Epithelial cell of proximal tubule (primary cell): ENCODE measurements at regions not wholly inside any gene's neighbourhood (a gene's known extent, or its start where the extent isn't known, plus 50 kb on each side); places are given as distances from the start of the nearest gene placed in this dataset.

Experiments used
- DNase-seq: peaks from one replicate; pipeline ENCODE4 v3.0.0-alpha.2; 2011; ENCODE audit warnings: low read depth
- H3K4me3 ChIP-seq: 2 replicates; pipeline ENCODE4 v1.5.1; 2011; ENCODE audit warnings: low read depth, mild to moderate bottlenecking, low read length
- TF ChIP-seq, protein P1 (sequence below): conservative IDR thresholded peaks from 2 replicates; pipeline ENCODE4 v1.5.1; 2012; ENCODE audit warnings: low read depth, mild to moderate bottlenecking, low read length

GRCh38 chr1:113194846-113195830 is 122.1 kb downstream of the LRIG2 start:
- no peak overlapping the region for H3K4me3 ChIP-seq

GRCh38 chr1:113197719-113198330 is 124.8 kb downstream of the LRIG2 start:
- TF ChIP-seq, protein P1, sequence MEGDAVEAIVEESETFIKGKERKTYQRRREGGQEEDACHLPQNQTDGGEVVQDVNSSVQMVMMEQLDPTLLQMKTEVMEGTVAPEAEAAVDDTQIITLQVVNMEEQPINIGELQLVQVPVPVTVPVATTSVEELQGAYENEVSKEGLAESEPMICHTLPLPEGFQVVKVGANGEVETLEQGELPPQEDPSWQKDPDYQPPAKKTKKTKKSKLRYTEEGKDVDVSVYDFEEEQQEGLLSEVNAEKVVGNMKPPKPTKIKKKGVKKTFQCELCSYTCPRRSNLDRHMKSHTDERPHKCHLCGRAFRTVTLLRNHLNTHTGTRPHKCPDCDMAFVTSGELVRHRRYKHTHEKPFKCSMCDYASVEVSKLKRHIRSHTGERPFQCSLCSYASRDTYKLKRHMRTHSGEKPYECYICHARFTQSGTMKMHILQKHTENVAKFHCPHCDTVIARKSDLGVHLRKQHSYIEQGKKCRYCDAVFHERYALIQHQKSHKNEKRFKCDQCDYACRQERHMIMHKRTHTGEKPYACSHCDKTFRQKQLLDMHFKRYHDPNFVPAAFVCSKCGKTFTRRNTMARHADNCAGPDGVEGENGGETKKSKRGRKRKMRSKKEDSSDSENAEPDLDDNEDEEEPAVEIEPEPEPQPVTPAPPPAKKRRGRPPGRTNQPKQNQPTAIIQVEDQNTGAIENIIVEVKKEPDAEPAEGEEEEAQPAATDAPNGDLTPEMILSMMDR, result no peak
- H3K4me3 ChIP-seq, result no peak overlapping the region
- DNase-seq, result no peak

More at GRCh38 chr1:113194846-113195830, 122.1 kb downstream of the LRIG2 start:
- TF ChIP-seq, protein P1, result no peak
- no peak for DNase-seq

- no peak for DNase-seq
- no peak overlapping the region for H3K4me3 ChIP-seq
- TF ChIP-seq, protein P1, result no peak
These were observed 125.8 kb downstream of the LRIG2 start for GRCh38 chr1:113198806-113199205.

DNA sequence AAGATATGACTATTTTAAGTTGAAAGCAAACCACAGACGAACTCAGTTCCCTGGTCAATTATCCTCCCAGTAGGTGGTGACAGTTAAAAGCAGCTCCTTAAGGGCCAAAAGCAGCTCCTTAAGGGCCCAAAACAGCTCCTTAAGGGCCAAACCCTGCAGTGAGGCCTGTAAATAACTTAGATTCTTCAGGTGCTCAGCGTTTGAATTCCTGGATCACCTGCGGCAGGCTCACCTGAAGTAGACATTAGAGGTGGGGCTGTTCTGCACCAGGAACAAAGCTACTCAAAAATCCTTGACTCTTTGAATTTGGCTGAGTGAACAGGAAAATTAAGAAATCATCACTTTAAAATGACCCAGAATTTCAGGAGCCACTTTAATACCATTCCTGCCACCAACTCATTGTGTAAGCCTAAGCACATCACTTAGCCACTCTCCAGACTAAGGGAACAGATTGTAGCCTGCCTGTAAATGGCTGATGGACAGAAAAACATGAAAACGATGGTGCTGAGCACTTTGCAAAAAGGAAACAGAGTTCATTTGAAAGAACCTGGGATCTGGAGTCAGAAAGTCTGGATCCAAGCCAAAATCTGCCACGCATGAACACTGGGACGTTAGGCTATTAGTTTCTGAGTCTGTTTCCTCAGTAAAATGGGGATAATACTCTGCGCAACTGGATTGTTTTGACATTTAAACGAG is 126.9 kb downstream of the LRIG2 start:
- TF ChIP-seq, protein P1, result no peak
- no peak for DNase-seq
- H3K4me3 ChIP-seq, result no peak overlapping the region

DNA sequence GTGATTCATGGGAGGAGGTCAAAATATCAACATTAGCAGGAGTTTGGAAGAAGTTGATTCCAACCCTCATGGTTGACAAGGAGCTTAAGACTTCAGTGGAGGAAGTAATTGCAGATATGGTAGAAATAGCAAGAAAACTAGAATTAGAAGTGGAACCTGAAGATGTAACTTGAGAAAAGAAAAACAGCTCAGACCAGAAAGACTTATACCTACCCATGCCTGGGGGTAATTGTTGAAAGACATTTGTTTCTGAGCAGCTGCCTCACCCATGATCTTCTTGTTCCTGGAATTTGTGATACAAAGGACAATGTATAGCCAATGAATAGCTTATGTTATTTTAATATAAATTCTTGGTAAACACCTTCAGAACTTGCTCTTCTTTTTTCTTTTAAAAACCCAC is 128.6 kb downstream of the LRIG2 start:
- TF ChIP-seq, protein P1, result no peak
- DNase-seq, result no peak
- no peak overlapping the region for H3K4me3 ChIP-seq

DNA sequence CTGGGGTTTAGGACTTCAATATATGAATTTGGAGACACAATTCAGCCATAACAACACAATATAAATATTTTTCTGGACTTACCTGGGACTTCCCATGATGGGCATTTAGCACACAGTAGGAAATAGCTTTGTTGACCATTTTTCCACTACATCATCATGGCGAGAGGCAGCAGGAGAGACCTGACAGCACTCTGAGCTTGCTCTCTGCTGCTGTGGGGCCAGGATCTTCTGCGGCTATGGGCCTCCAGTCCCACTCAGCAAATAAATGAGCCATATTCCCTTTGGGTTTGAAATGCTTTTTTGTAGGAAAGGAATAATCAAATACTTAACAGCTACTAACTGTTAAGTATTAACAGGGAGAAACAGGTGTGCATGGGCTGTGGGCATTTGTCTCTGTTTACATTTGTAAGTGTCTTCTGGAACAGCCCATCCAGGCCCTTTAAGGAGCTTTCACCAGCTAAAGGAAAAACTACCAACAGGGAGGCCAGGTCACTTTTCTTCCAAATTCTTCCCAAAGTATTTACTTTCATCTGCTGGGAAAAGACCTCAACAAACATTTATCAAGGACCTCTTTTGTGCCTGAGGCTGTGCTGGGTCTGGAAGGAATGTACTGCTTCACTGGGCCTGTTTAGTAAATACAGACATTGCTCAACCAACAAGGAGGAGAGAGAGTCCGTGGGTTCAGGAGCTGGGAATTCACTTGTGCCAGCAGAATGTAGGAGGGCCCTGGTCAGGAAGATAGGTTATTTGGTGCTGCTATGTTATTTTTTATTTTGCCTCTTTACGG is 133.2 kb downstream of the LRIG2 start:
- H3K4me3 ChIP-seq, result no peak overlapping the region
- peak; percentile 72 for DNase-seq
- TF ChIP-seq, protein P1, result no peak
